Lower leg skin (tissue), 3 donors: ENCODE measurements at regions not wholly inside any gene's neighbourhood (a gene's known extent, or its start where the extent isn't known, plus 50 kb on each side); places are given as distances from the start of the nearest gene placed in this dataset.

ENCODE experiments used
- CTCF ChIP-seq, 3 donors: fragments of 450-650 bp; IDR thresholded peaks; one replicate each; pipeline ENCODE4 v1.5.1; 2016; ENCODE audit warnings: antibody characterized with exemption in 3 of 3, mild to moderate bottlenecking in 3 of 3, moderate library complexity in 2 of 3
- POLR2A ChIP-seq, 2 donors: fragments of 450-650 bp; IDR thresholded peaks; one replicate each; pipeline ENCODE4 v1.6.1; 2016 to 2017; ENCODE audit warnings: antibody characterized with exemption in 2 of 2, mild to moderate bottlenecking in 1 of 2, moderate library complexity in 1 of 2

GRCh38 chr9:7591501-7591900, 208.1 kb downstream of the DMAC1 start:
- TF ChIP-seq CTCF (IDR thresholded peaks at IDR 0.05) (no peak), POLR2A (IDR thresholded peaks at IDR 0.05) (no peak)
